OCI-LY1 (cell line): ENCODE measurements at regions not wholly inside any gene's neighbourhood (a gene's known extent, or its start where the extent isn't known, plus 50 kb on each side); places are given as distances from the start of the nearest gene placed in this dataset.

ENCODE experiments used
- H2AFZ ChIP-seq: fragments of 200-600 bp; sonication (generic), shearing (Covaris generic); 2 replicates; pipeline ENCODE4 v1.6.0; 2014; ENCODE audit warnings: antibody characterized with exemption, mild to moderate bottlenecking, low read length
- H3F3A ChIP-seq: fragments of 200-600 bp; sonication (generic), shearing (Covaris generic); 2 replicates; pipeline ENCODE4 v1.6.0; 2014; ENCODE audit warnings: mild to moderate bottlenecking, antibody characterized with exemption, low read length, moderate library complexity; ENCODE audit not compliant: insufficient read depth
- H3K27ac ChIP-seq: fragments of 200-600 bp; sonication (generic); 2 replicates; pipeline ENCODE4 v1.5.1; 2014; ENCODE audit warnings: low read length, mixed run types, mild to moderate bottlenecking, low read depth; ENCODE audit not compliant: poor library complexity, severe bottlenecking
- H3K27me3 ChIP-seq: fragments of 200-600 bp; sonication (generic); 2 replicates; pipeline ENCODE4 v1.6.0; 2014; ENCODE audit warnings: antibody characterized with exemption, mild to moderate bottlenecking, low read length, moderate library complexity; ENCODE audit not compliant: insufficient read depth
- H3K36me3 ChIP-seq: fragments of 200-600 bp; sonication (generic); 2 replicates; pipeline ENCODE4 v1.6.1; 2014; ENCODE audit warnings: mild to moderate bottlenecking, antibody characterized with exemption, low read length, moderate library complexity, mixed read lengths; ENCODE audit not compliant: insufficient read depth
- H3K4me1 ChIP-seq: fragments of 200-600 bp; sonication (generic); 2 replicates; pipeline ENCODE4 v1.5.1; 2014; ENCODE audit warnings: mild to moderate bottlenecking, low read length, moderate library complexity; ENCODE audit not compliant: insufficient read depth, severe bottlenecking
- H3K4me2 ChIP-seq: fragments of 200-600 bp; sonication (generic), shearing (Covaris generic); 2 replicates; pipeline ENCODE4 v1.6.1; 2014; ENCODE audit warnings: low read length
- H3K4me3 ChIP-seq: fragments of 200-600 bp; sonication (generic); 2 replicates; pipeline ENCODE4 v1.5.1; 2014; ENCODE audit warnings: low read length, low read depth, mild to moderate bottlenecking, mixed read lengths; ENCODE audit not compliant: poor library complexity, severe bottlenecking
- H3K79me2 ChIP-seq: fragments of 200-600 bp; shearing (Covaris generic); 2 replicates; pipeline ENCODE4 v1.6.1; 2016; ENCODE audit warnings: mixed run types, low read length, mixed read lengths; ENCODE audit not compliant: insufficient read depth
- H3K9ac ChIP-seq: fragments of 200-600 bp; sonication (generic), shearing (Covaris generic); 2 replicates; pipeline ENCODE4 v1.6.1; 2014; ENCODE audit warnings: mild to moderate bottlenecking, low read length, mixed read lengths
- H3K9me2 ChIP-seq: fragments of 200-600 bp; sonication (generic), shearing (Covaris generic); 2 replicates; pipeline ENCODE4 v1.6.1; 2014; ENCODE audit warnings: low read depth, mild to moderate bottlenecking, low read length, mixed read lengths
- H3K9me3 ChIP-seq: fragments of 200-600 bp; shearing (Covaris generic); 2 replicates; pipeline ENCODE4 v1.6.1; 2014; ENCODE audit warnings: low read length, mixed read lengths
- H4K20me1 ChIP-seq: fragments of 200-600 bp; sonication (generic), shearing (Covaris generic); 2 replicates; pipeline ENCODE4 v1.6.0; 2016; ENCODE audit warnings: mild to moderate bottlenecking, low read length; ENCODE audit not compliant: insufficient read depth
- CTCF ChIP-seq: fragments of 200-600 bp; sonication (generic), shearing (Covaris generic); IDR thresholded peaks from 2 replicates; pipeline ENCODE4 v1.5.1; 2017; ENCODE audit warnings: mild to moderate bottlenecking, antibody characterized with exemption, low read length, moderate library complexity, mixed read lengths
- EZH2 ChIP-seq: fragments of 200-600 bp; sonication (generic), shearing (Covaris generic); IDR thresholded peaks from 2 replicates; pipeline ENCODE4 v1.8.0; 2017; ENCODE audit warnings: borderline replicate concordance, mixed run types, mild to moderate bottlenecking, antibody characterized with exemption, low read length, moderate library complexity, mixed read lengths

- Histone ChIP-seq H2AFZ (no peak overlapping the region), H3K27me3 (no peaks in the 10 kb centered on the region), H3K4me3 (no peak overlapping the region), H4K20me1 (no peaks in the 10 kb centered on the region), H3K9me3 (no peaks in the 10 kb centered on the region), H3K9ac (no peak overlapping the region), H3K4me2 (no peak overlapping the region), H3K4me1 (no peaks in the 10 kb centered on the region), H3K36me3 (no peaks in the 10 kb centered on the region), H3F3A (no peaks in the 10 kb centered on the region), H3K9me2 (no peaks in the 10 kb centered on the region), H3K27ac (no peak overlapping the region), H3K79me2 (no peaks in the 10 kb centered on the region)
- TF ChIP-seq EZH2: no peak
- no peak for TF ChIP-seq CTCF
Measured at GRCh38 chr16:54519161-54519695, 232.6 kb upstream of the IRX3 start.

GRCh38 chr16:54517181-54517580 is 230.6 kb upstream of the IRX3 start:
- no peak overlapping the region for H2AFZ ChIP-seq
- H3K9ac ChIP-seq: no peak overlapping the region
- no peaks in the 10 kb centered on the region for H3K27me3 ChIP-seq
- no peak overlapping the region for H3K27ac ChIP-seq
- no peaks in the 10 kb centered on the region for H3K4me1 ChIP-seq
- no peaks in the 10 kb centered on the region for H4K20me1 ChIP-seq
- TF ChIP-seq CTCF (no peak), EZH2 (no peak)
- H3K4me3 ChIP-seq: no peak overlapping the region
- H3K9me3 ChIP-seq: no peaks in the 10 kb centered on the region
- no peaks in the 10 kb centered on the region for H3F3A ChIP-seq
- H3K36me3 ChIP-seq: no peaks in the 10 kb centered on the region
- no peaks in the 10 kb centered on the region for H3K9me2 ChIP-seq
- no peak overlapping the region for H3K4me2 ChIP-seq
- H3K79me2 ChIP-seq: no peaks in the 10 kb centered on the region

- no peak overlapping the region for H2AFZ ChIP-seq
- H3K79me2 ChIP-seq: no peaks in the 10 kb centered on the region
- no peaks in the 10 kb centered on the region for H3K9me2 ChIP-seq
- no peaks in the 10 kb centered on the region for H3F3A ChIP-seq
- no peaks in the 10 kb centered on the region for H4K20me1 ChIP-seq
- no peak overlapping the region for H3K4me3 ChIP-seq
- no peaks in the 10 kb centered on the region for H3K27me3 ChIP-seq
- H3K9ac ChIP-seq: no peak overlapping the region
- TF ChIP-seq EZH2 (no peak), CTCF (no peak)
- H3K27ac ChIP-seq: no peak overlapping the region
- no peaks in the 10 kb centered on the region for H3K36me3 ChIP-seq
- H3K4me2 ChIP-seq: no peak overlapping the region
- H3K4me1 ChIP-seq: no peaks in the 10 kb centered on the region
- no peaks in the 10 kb centered on the region for H3K9me3 ChIP-seq
Measured at GRCh38 chr16:54512467-54512995, 225.9 kb upstream of the IRX3 start.
